ENCODE measurements at regions not wholly inside any gene's neighbourhood (a gene's known extent, or its start where the extent isn't known, plus 50 kb on each side); places are given as distances from the start of the nearest gene placed in this dataset.
"Not testable (repeated sequence)": the region's sequence is repeated elsewhere in the genome, so short reads cannot be mapped to it uniquely, and the experiment has no call there.

GRCh38 chr18:47411159-47411558 lies 159.7 kb upstream of the SKOR2 start:
- no peak for DNase-seq (ENCODE audit: low read depth)

- no peak for DNase-seq (ENCODE audit: low read depth)
Observed at GRCh38 chr18:47410139-47410538, 158.7 kb upstream of the SKOR2 start.

GRCh38 chr18:47409519-47409918 lies 158.1 kb upstream of the SKOR2 start:
- DNase-seq (ENCODE audit: low read depth) = no peak

GRCh38 chr18:47407736-47408135 lies 156.3 kb upstream of the SKOR2 start:
- no peak for DNase-seq (ENCODE audit: low read depth)

- DNase-seq (ENCODE audit: low read depth) = no peak
Observed at GRCh38 chr18:47404845-47405244, 153.4 kb upstream of the SKOR2 start.

GRCh38 chr18:47403949-47404348 lies 152.5 kb upstream of the SKOR2 start:
- no peak for DNase-seq (ENCODE audit: low read depth)

GRCh38 chr18:47403317-47403716 lies 151.9 kb upstream of the SKOR2 start:
- no peak for DNase-seq (ENCODE audit: low read depth)

GRCh38 chr18:47399475-47399874 lies 148.0 kb upstream of the SKOR2 start:
- no peak for DNase-seq (ENCODE audit: low read depth)

GRCh38 chr18:47397671-47398319 lies 146.3 kb upstream of the SKOR2 start:
- no peak for DNase-seq (ENCODE audit: low read depth)

- no peak for DNase-seq (ENCODE audit: low read depth)
Observed at GRCh38 chr18:47391665-47392064, 140.2 kb upstream of the SKOR2 start.

GRCh38 chr18:47390410-47391024 lies 139.1 kb upstream of the SKOR2 start:
- DNase-seq (ENCODE audit: low read depth) = no peak

GRCh38 chr18:47389210-47389609 lies 137.8 kb upstream of the SKOR2 start:
- no peak for DNase-seq (ENCODE audit: low read depth)

- no peak for DNase-seq (ENCODE audit: low read depth)
Observed at GRCh38 chr18:47387864-47388263, 136.4 kb upstream of the SKOR2 start.

GRCh38 chr18:47383729-47384128 lies 132.3 kb upstream of the SKOR2 start:
- no peak for DNase-seq (ENCODE audit: low read depth)

GRCh38 chr18:47381975-47382570 lies 130.6 kb upstream of the SKOR2 start:
- DNase-seq (ENCODE audit: low read depth) = no peak

GRCh38 chr18:47380153-47380552 lies 128.7 kb upstream of the SKOR2 start:
- no peak for DNase-seq (ENCODE audit: low read depth)

- DNase-seq (ENCODE audit: low read depth) = no peak
Observed at GRCh38 chr18:47373465-47373864, 122.0 kb upstream of the SKOR2 start.

GRCh38 chr18:47370052-47370451 lies 118.6 kb upstream of the SKOR2 start:
- no peak for DNase-seq (ENCODE audit: low read depth)

GRCh38 chr18:47354061-47354460 lies 102.6 kb upstream of the SKOR2 start:
- DNase-seq (ENCODE audit: low read depth) = not testable (repeated sequence)

GRCh38 chr18:47346016-47346415 lies 94.6 kb upstream of the SKOR2 start:
- DNase-seq (ENCODE audit: low read depth) = no peak

GRCh38 chr18:47345291-47345690 lies 93.8 kb upstream of the SKOR2 start:
- no peak for DNase-seq (ENCODE audit: low read depth)

- no peak for DNase-seq (ENCODE audit: low read depth)
Observed at GRCh38 chr18:47343291-47343690, 91.8 kb upstream of the SKOR2 start.

GRCh38 chr18:47342566-47342965 lies 91.1 kb upstream of the SKOR2 start:
- DNase-seq (ENCODE audit: low read depth) = no peak

GRCh38 chr18:47341678-47342077 lies 90.2 kb upstream of the SKOR2 start:
- no peak for DNase-seq (ENCODE audit: low read depth)
